Lower lobe of right lung (tissue), 2 donors: ENCODE measurements at regions not wholly inside any gene's neighbourhood (a gene's known extent, or its start where the extent isn't known, plus 50 kb on each side); places are given as distances from the start of the nearest gene placed in this dataset.

Source experiments
- ATAC-seq, 2 donors: fragments of 200-7000 bp; cut with Tn5 transposase; one replicate each; pipeline ENCODE4 v1.9.1; 2020 to 2022; ENCODE audit warnings: mild to moderate bottlenecking in 2 of 2, moderate library complexity in 2 of 2
- DNase-seq: peaks from one replicate; pipeline ENCODE4 v3.0.0-alpha.2; 2020
- H3K27ac ChIP-seq: fragments of 200-600 bp; one replicate; pipeline ENCODE4 v1.8.0; 2022
- H3K27me3 ChIP-seq: fragments of 200-600 bp; one replicate; pipeline ENCODE4 v1.8.0; 2022; ENCODE audit warnings: low read depth
- H3K36me3 ChIP-seq: fragments of 200-600 bp; one replicate; pipeline ENCODE4 v1.8.0; 2022; ENCODE audit warnings: mild to moderate bottlenecking
- H3K4me1 ChIP-seq: fragments of 200-600 bp; one replicate; pipeline ENCODE4 v1.8.0; 2022
- H3K4me3 ChIP-seq: fragments of 200-600 bp; one replicate; pipeline ENCODE4 v1.8.0; 2022; ENCODE audit warnings: mild to moderate bottlenecking
- H3K9me3 ChIP-seq: fragments of 200-600 bp; one replicate; pipeline ENCODE4 v1.8.0; 2022
- CTCF ChIP-seq: fragments of 200-600 bp; IDR thresholded peaks from one replicate; pipeline ENCODE4 v1.8.0; 2022; ENCODE audit warnings: antibody characterized with exemption, mild to moderate bottlenecking
- intact Hi-C: fragments of 100-400 bp; cut with DNase I; formaldehyde crosslinking; loops from one replicate; pipeline ENCODE4 v1.11.0; 2022
- donor health status: DM: no; HTN: yes; CAD: no; lungs with severe emphysema.

- DNase-seq (no peak), ATAC-seq (no peak)
- no peaks in the 10 kb centered on the region for H3K27me3 ChIP-seq
- no peak overlapping the region for H3K4me3 ChIP-seq
- intact Hi-C loops: no loop called here
- no peak for TF ChIP-seq CTCF
- no peak overlapping the region for H3K27ac ChIP-seq
- H3K4me1 ChIP-seq: no peaks in the 10 kb centered on the region
- no peaks in the 10 kb centered on the region for H3K9me3 ChIP-seq
- H3K36me3 ChIP-seq: no peaks in the 10 kb centered on the region
Observed at GRCh38 chr7:153297141-153297540, 537.6 kb downstream of the ACTR3B start.

GRCh38 chr7:153301936-153302335, 542.4 kb downstream of the ACTR3B start:
- H3K27ac ChIP-seq: no peak overlapping the region
- H3K4me3 ChIP-seq: no peak overlapping the region
- DNase-seq (no peak), ATAC-seq (no peak)
- H3K4me1 ChIP-seq: no peaks in the 10 kb centered on the region
- H3K36me3 ChIP-seq: no peaks in the 10 kb centered on the region
- TF ChIP-seq CTCF: no peak
- peaks cover 5% of the 10 kb centered on the region for H3K9me3 ChIP-seq
- H3K27me3 ChIP-seq: no peaks in the 10 kb centered on the region
- intact Hi-C loops: no loop called here

DNA sequence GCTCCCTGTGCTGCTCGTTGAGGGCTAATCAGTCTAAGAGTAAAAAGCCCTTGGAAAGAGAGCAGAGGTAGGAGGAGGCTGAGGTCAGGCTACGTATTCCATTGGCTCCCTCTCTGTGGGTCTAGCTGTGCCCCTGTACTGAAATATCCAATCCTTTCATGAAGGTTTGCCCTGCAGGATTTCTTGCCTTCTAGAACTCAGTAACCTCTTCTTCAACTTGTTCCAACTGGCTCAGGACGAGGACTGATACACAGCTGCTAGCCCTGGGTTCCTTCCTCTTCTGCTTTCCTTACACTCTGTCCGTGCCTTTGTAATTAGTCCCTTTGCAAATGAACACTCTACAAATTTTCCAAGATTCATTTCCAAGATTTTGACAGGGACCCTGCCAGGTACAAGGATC, 560.5 kb downstream of the ACTR3B start:
- Histone ChIP-seq H3K4me3 (no peak overlapping the region), H3K27ac (no peak overlapping the region), H3K9me3 (no peaks in the 10 kb centered on the region), H3K4me1 (no peaks in the 10 kb centered on the region), H3K36me3 (no peaks in the 10 kb centered on the region), H3K27me3 (no peaks in the 10 kb centered on the region)
- no peak for ATAC-seq
- intact Hi-C loops: no loop called here
- DNase-seq: no peak
- no peak for TF ChIP-seq CTCF

- H3K9me3 ChIP-seq: no peaks in the 10 kb centered on the region
- no peak overlapping the region for H3K4me3 ChIP-seq
- no peak overlapping the region for H3K27ac ChIP-seq
- ATAC-seq (no peak), DNase-seq (no peak)
- no peaks in the 10 kb centered on the region for H3K36me3 ChIP-seq
- intact Hi-C loops: no loop called here
- no peak for TF ChIP-seq CTCF
- no peaks in the 10 kb centered on the region for H3K27me3 ChIP-seq
- H3K4me1 ChIP-seq: no peaks in the 10 kb centered on the region
Observed at GRCh38 chr7:153320681-153321080, 561.1 kb downstream of the ACTR3B start.

DNA sequence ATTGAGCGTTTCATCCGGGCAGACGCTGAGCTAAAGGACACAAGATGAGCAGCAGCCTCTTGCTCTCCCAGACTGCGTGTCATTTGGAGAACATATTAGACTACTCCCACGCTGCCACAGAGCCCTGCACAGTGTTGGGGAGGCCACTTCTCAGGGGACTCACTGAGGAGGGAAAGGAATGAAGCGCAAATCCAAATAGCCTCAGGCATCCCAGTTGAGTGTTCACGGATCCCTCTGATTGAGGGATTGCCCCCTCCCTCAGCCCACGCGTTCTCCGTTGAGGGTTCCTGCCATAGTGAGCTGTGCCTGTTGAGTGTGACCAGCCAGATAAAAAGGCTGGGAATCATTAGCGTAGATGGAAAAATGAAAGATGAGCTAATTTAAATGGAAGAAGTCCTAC, 563.4 kb downstream of the ACTR3B start:
- Histone ChIP-seq H3K9me3 (no peaks in the 10 kb centered on the region), H3K27ac (no peak overlapping the region), H3K4me1 (no peaks in the 10 kb centered on the region), H3K4me3 (no peak overlapping the region), H3K36me3 (no peaks in the 10 kb centered on the region), H3K27me3 (no peaks in the 10 kb centered on the region)
- intact Hi-C loops: no loop called here
- ATAC-seq (no peak), DNase-seq (no peak)
- TF ChIP-seq CTCF: no peak

DNA sequence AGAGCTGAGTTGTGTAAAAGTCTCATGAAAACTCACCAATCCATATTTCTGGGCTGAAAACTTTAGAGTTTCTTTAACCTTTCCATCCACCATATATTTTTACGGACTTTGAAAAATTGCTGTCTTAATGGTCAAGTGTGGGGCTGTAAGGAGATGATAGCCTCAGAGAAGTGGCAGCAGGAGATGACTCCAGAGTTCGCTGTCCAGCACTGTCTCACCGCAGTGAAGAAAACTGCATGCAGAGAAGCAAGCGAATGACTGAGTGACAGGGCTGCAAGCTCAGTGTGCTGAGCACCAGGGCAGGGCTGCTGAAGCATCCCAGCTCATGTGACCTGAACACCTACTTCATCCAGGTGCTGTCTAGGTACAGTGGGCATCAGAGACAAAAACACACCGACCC, 564.5 kb downstream of the ACTR3B start:
- intact Hi-C loops: no loop called here
- no peaks in the 10 kb centered on the region for H3K9me3 ChIP-seq
- H3K27me3 ChIP-seq: no peaks in the 10 kb centered on the region
- no peaks in the 10 kb centered on the region for H3K4me1 ChIP-seq
- no peaks in the 10 kb centered on the region for H3K36me3 ChIP-seq
- no peak overlapping the region for H3K27ac ChIP-seq
- no peak for TF ChIP-seq CTCF
- DNase-seq (no peak), ATAC-seq (no peak)
- no peak overlapping the region for H3K4me3 ChIP-seq
